GM12892 (cell line): ENCODE measurements at regions not wholly inside any gene's neighbourhood (a gene's known extent, or its start where the extent isn't known, plus 50 kb on each side); places are given as distances from the start of the nearest gene placed in this dataset.

Experiments used
- POLR2AphosphoS5 ChIP-seq: IDR thresholded peaks from 2 replicates; pipeline ENCODE4 v1.6.1; 2011; ENCODE audit warnings: low read depth, low read length, control low read depth
- TAF1 ChIP-seq: IDR thresholded peaks from 2 replicates; pipeline ENCODE4 v1.6.1; 2011; ENCODE audit warnings: low read depth, mild to moderate bottlenecking, control low read depth, low read length, borderline replicate concordance

DNA sequence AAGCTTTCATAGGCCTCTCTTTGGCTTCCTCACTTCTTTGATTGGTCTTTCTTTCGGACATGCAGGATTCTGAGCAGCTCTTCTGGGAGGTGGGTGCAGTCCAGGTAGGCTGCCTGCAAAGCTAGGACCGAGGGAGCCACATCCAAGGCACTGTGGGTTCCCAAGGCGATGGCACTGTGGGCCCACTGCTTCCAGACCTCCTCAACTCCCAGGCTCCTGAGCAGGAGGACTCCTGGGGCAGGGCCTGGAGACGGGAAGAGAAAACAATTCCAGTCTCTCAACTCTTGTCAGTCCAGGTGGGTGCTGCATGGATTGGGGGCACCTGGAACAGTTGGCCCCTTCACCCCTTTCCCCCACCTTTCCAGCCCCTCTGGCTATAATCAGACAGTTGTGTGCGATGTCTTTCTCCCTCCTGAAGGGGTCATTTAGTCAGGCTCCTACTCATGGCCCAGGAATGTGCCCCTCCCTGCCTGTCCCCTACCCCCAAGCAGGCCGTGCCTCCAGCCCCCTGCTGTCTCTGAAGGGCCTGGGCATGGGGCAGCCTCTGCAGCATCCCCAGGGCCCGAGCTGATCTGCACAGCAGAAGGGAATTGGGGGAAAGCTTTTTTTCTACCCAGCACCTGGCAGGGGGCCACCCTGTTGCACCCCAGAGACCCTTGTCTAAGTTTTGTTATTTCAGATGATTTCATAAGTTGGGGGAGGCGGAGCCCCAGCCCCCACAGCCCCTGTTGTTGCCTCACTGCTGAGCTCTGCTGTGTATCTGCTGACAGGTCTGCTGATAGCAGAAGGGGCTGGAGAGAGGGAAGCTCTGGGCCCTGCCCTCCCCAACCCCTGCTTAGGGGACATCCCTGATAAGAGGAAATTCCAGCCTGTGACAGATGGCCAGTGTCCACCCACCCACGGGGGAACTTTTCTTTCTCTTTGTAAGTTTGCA lies 330.3 kb downstream of the SEC14L1 start:
- TF ChIP-seq POLR2AphosphoS5 (no peak), TAF1 (no peak)
